Loucy (cell line): ENCODE measurements at regions not wholly inside any gene's neighbourhood (a gene's known extent, or its start where the extent isn't known, plus 50 kb on each side); places are given as distances from the start of the nearest gene placed in this dataset.

ENCODE experiments used
- EZH2phosphoT487 ChIP-seq: fragments of 200-600 bp; IDR thresholded peaks from 2 replicates; pipeline ENCODE4 v1.6.1; 2018; ENCODE audit warnings: antibody characterized with exemption, mild to moderate bottlenecking, moderate library complexity, borderline replicate concordance
- TF ChIP-seq, protein P1 (sequence below): fragments of 200-600 bp; sonication (generic); conservative IDR thresholded peaks from 2 replicates; pipeline ENCODE4 v1.5.1; 2014; ENCODE audit warnings: mild to moderate bottlenecking, antibody characterized with exemption, low read length

DNA sequence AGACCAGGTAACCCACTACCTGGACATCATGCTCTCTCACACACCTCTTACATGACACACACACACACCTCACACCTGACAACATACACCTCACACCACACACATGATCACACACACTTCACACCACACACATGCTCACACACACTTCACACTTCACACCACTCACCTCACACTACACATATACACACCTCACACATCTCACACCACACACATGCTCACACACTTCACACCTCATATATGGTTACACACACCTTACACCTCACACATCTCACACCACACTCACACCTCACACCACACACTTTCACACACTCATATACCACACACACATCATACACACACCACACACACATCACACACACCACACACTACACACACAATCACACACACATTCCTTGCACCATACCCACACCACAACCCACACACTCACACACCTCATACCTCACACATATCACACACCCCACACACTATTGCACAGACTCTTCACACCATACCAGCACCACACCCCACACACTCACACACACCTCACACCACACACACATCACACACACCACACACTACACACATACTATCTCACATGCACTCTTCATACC is 98.1 kb upstream of the PIEZO2 start:
- TF ChIP-seq, protein P1, sequence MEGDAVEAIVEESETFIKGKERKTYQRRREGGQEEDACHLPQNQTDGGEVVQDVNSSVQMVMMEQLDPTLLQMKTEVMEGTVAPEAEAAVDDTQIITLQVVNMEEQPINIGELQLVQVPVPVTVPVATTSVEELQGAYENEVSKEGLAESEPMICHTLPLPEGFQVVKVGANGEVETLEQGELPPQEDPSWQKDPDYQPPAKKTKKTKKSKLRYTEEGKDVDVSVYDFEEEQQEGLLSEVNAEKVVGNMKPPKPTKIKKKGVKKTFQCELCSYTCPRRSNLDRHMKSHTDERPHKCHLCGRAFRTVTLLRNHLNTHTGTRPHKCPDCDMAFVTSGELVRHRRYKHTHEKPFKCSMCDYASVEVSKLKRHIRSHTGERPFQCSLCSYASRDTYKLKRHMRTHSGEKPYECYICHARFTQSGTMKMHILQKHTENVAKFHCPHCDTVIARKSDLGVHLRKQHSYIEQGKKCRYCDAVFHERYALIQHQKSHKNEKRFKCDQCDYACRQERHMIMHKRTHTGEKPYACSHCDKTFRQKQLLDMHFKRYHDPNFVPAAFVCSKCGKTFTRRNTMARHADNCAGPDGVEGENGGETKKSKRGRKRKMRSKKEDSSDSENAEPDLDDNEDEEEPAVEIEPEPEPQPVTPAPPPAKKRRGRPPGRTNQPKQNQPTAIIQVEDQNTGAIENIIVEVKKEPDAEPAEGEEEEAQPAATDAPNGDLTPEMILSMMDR, result no peak
- no peak for TF ChIP-seq EZH2phosphoT487
